ENCODE measurements at regions not wholly inside any gene's neighbourhood (a gene's known extent, or its start where the extent isn't known, plus 50 kb on each side); places are given as distances from the start of the nearest gene placed in this dataset.
A peak's percentile ranks its signal among the peaks of the same experiment; 100 is the strongest.

DNA sequence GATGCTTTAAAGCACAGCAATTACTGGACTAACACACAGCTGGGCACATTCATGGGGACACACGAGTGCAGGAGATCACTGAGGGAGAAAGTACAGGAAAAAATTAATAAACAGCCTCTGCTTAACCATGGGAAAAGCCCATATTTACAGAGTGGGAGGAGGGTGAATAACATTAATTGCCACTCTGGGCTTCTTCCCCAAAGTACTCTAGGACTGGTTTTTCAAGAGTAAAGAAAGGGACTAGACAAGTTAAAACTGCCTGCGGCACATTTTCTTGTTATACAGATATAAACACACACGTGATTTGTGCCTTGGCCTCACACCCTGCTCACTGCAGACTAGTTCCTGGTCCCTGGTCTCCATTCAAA lies 179.7 kb upstream of the TET2 start:
- Mint-ChIP-seq H3K27me3 (no peaks in the 10 kb centered on the region), H3K9me3 (no peaks in the 10 kb centered on the region), H3K4me1 (ENCODE audit: low read depth) (peaks cover 13% of the 10 kb centered on the region), H3K36me3 (ENCODE audit: low read depth) (no peaks in the 10 kb centered on the region), H3K27ac (peak overlapping the region; percentile 49), H3K4me3 (peak overlapping the region; percentile 60)
- DNase-seq (peak in 2 of 14 experiments; percentile 5 to 7), ATAC-seq (ENCODE audit: poor library complexity) (no peak)
- peaks cover 8% of the 10 kb centered on the region for H3K4me1 ChIP-seq (ENCODE audit: insufficient read depth, low read length)
- peak overlapping the region; percentile 11 for H3K4me3 ChIP-seq (ENCODE audit: low read length)
- H3K36me3 ChIP-seq (ENCODE audit: insufficient read depth, low read length), result no peaks in the 10 kb centered on the region
- H3K27ac ChIP-seq (ENCODE audit: low read depth in 1 of 2, low read length in 2 of 2), result peak overlapping the region in 1 of 2 donors; percentile 51
- ChIA-PET CTCF (no interaction called here), POLR2A (interaction anchor here (0.8 kb wide), 1 partner anchor 21 kb away, joined by 3 read pairs; no protein-coding TSS in a partner anchor)
- intact Hi-C loops (cut with DNase I, micrococcal nuclease), result no loop called here
- no peaks in the 10 kb centered on the region for H3K27me3 ChIP-seq (ENCODE audit: control insufficient read depth in 1 of 2, insufficient read depth in 2 of 2, low read length in 2 of 2)
- peaks cover 0 to 5% of the 10 kb centered on the region in 2 experiments for H3K9me3 ChIP-seq (ENCODE audit: control insufficient read depth in 1 of 2, insufficient read depth in 1 of 2, low read length in 2 of 2)
- TF ChIP-seq, protein P1, sequence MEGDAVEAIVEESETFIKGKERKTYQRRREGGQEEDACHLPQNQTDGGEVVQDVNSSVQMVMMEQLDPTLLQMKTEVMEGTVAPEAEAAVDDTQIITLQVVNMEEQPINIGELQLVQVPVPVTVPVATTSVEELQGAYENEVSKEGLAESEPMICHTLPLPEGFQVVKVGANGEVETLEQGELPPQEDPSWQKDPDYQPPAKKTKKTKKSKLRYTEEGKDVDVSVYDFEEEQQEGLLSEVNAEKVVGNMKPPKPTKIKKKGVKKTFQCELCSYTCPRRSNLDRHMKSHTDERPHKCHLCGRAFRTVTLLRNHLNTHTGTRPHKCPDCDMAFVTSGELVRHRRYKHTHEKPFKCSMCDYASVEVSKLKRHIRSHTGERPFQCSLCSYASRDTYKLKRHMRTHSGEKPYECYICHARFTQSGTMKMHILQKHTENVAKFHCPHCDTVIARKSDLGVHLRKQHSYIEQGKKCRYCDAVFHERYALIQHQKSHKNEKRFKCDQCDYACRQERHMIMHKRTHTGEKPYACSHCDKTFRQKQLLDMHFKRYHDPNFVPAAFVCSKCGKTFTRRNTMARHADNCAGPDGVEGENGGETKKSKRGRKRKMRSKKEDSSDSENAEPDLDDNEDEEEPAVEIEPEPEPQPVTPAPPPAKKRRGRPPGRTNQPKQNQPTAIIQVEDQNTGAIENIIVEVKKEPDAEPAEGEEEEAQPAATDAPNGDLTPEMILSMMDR (IDR thresholded peaks at IDR 0.05), result no peak

DNA sequence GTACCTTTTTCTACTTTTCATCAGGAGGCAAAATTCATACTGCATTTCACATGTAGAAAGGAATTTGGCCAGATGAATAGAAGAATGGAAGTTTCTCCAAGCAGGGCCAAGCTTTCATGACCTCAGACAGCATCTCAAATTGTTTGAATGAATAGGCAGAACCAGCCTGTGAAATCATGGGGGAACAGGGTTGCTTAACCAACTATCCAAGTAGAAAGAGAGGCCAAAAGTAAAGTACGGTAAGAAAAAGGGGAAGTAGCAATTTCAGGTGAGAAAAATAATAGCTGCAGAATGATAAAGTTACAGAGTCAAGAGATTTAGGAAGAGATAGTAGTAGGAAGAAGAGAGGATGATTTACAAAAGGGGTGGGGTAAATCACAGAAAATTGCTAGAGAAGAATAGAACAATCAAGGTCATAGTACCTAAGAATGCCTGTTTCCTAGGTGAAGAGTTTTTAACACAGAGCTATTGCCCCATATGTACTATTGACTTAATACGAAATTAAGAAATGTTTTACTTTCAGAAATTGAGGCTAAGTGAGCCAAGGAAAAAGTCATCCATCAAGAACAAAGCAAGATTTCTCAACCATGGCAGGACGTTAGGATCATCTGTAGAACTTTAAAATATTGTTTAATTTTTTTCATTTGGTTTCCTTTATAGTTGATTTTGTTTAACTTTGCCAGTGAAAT lies 177.1 kb upstream of the TET2 start:
- POLR2A ChIA-PET, result no interaction called here
- H3K36me3 Mint-ChIP-seq (ENCODE audit: low read depth), result no peaks in the 10 kb centered on the region

DNA sequence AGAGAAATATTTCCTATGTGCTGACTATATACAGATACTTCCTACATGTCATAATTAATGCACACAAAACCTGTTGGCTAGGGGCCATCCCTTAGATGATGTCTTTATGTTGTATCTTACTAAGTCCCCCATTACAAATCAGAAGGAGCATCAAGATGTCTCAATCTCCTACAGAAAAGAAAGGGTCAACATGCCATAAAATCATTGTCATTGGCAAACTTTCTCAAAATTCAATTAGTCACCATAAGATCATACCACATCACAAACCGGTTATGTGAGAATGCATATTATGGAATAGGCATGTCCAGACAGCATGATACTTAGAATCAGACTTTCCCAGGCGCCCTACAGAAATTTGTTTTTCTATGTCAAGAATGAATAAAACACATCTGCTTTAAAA lies 175.2 kb upstream of the TET2 start:
- H3K27ac ChIP-seq (ENCODE audit: low read depth in 1 of 2, low read length in 2 of 2), result no peak overlapping the region
- ATAC-seq (ENCODE audit: poor library complexity) (no peak), DNase-seq (no peak)
- H3K9me3 ChIP-seq (ENCODE audit: control insufficient read depth in 1 of 2, insufficient read depth in 1 of 2, low read length in 2 of 2), result no peaks in the 10 kb centered on the region
- Mint-ChIP-seq H3K4me1 (ENCODE audit: low read depth) (peaks cover 6% of the 10 kb centered on the region), H3K27me3 (no peaks in the 10 kb centered on the region), H3K27ac (no peak overlapping the region), H3K4me3 (no peak overlapping the region), H3K9me3 (no peaks in the 10 kb centered on the region), H3K36me3 (ENCODE audit: low read depth) (no peaks in the 10 kb centered on the region)
- H3K27me3 ChIP-seq (ENCODE audit: control insufficient read depth in 1 of 2, insufficient read depth in 2 of 2, low read length in 2 of 2), result no peaks in the 10 kb centered on the region
- H3K36me3 ChIP-seq (ENCODE audit: insufficient read depth, low read length), result no peaks in the 10 kb centered on the region
- H3K4me3 ChIP-seq (ENCODE audit: low read length), result no peak overlapping the region
- TF ChIP-seq, protein P1 (IDR thresholded peaks at IDR 0.05), result no peak
- intact Hi-C loops (cut with DNase I, micrococcal nuclease), result no loop called here
- peaks cover 4% of the 10 kb centered on the region for H3K4me1 ChIP-seq (ENCODE audit: insufficient read depth, low read length)
- POLR2A ChIA-PET, result no interaction called here
- CTCF ChIA-PET, result no interaction called here

More for the DNA sequence above, 177.1 kb upstream of the TET2 start:
- peaks cover 13% of the 10 kb centered on the region for H3K4me1 Mint-ChIP-seq (ENCODE audit: low read depth)
- no peaks in the 10 kb centered on the region for H3K9me3 Mint-ChIP-seq
- ATAC-seq (ENCODE audit: poor library complexity) (no peak), DNase-seq (no peak)
- TF ChIP-seq, protein P1 (IDR thresholded peaks at IDR 0.05), result no peak
- H3K27ac Mint-ChIP-seq, result no peak overlapping the region
- H3K4me3 ChIP-seq (ENCODE audit: low read length), result no peak overlapping the region
- no peaks in the 10 kb centered on the region for H3K27me3 Mint-ChIP-seq
- no peak overlapping the region for H3K4me3 Mint-ChIP-seq
- intact Hi-C loops (cut with DNase I, micrococcal nuclease), result no loop called here
- H3K4me1 ChIP-seq (ENCODE audit: insufficient read depth, low read length), result peaks cover 4% of the 10 kb centered on the region
- H3K36me3 ChIP-seq (ENCODE audit: insufficient read depth, low read length), result no peaks in the 10 kb centered on the region
- no peak overlapping the region for H3K27ac ChIP-seq (ENCODE audit: low read depth in 1 of 2, low read length in 2 of 2)
- CTCF ChIA-PET, result interaction anchor here (0.6 kb wide), 1 partner anchor 10 kb away, joined by 3 read pairs; no protein-coding TSS in a partner anchor
- H3K27me3 ChIP-seq (ENCODE audit: control insufficient read depth in 1 of 2, insufficient read depth in 2 of 2, low read length in 2 of 2), result no peaks in the 10 kb centered on the region
- H3K9me3 ChIP-seq (ENCODE audit: control insufficient read depth in 1 of 2, insufficient read depth in 1 of 2, low read length in 2 of 2), result no peaks in the 10 kb centered on the region

Data from CD4-positive, alpha-beta T cell (primary cell).